Spleen (tissue), 7 donors: ENCODE measurements at regions not wholly inside any gene's neighbourhood (a gene's known extent, or its start where the extent isn't known, plus 50 kb on each side); places are given as distances from the start of the nearest gene placed in this dataset.

ENCODE experiments used
- CTCF ChIP-seq, 11 experiments: fragments of 200-600 bp in 7 of 11; fragments of 450-650 bp in 4 of 11; sonication (generic) in 4 of 11; IDR thresholded peaks in 8 of 11; conservative IDR thresholded peaks in 3 of 11; 1 replicate in 7 of 11; 2 replicates in 4 of 11; pipeline versions ENCODE4 v1.4.0 to v1.8.0; 2016 to 2021; ENCODE audit warnings: antibody characterized with exemption in 11 of 11, inconsistent platforms in 4 of 11, mild to moderate bottlenecking in 1 of 11
- POLR2A ChIP-seq, 3 donors: fragments of 450-650 bp; IDR thresholded peaks; one replicate each; pipeline ENCODE4 v1.5.1; 2017; ENCODE audit warnings: antibody characterized with exemption in 3 of 3, mild to moderate bottlenecking in 1 of 3
- POLR2AphosphoS5 ChIP-seq, 3 donors: sonication (generic); formaldehyde crosslinking; IDR thresholded peaks; one replicate each; pipeline ENCODE4 v1.5.1; 2017; ENCODE audit warnings: antibody characterized with exemption in 3 of 3
- donor health status: DM: no; HTN: no; CAD: no; lungs with moderate emphysema.
- donor health status: DM: no; HTN: no; CAD: no.
- donor health status: DM: no; HTN: no; CAD: no.

- no peak for TF ChIP-seq CTCF (IDR thresholded peaks at IDR 0.05 in 8 of 11, conservative IDR thresholded peaks at IDR 0.05 in 3 of 11)
- TF ChIP-seq POLR2AphosphoS5 (IDR thresholded peaks at IDR 0.05), result no peak
- TF ChIP-seq POLR2A (IDR thresholded peaks at IDR 0.05), result no peak
Observed at GRCh38 chr4:155008389-155008788, 200.0 kb upstream of the NPY2R start.
